HepG2 (cell line): ENCODE measurements at regions not wholly inside any gene's neighbourhood (a gene's known extent, or its start where the extent isn't known, plus 50 kb on each side); places are given as distances from the start of the nearest gene placed in this dataset.

ENCODE experiments used
- ATAC-seq: fragments of 200-7000 bp; cut with Tn5 transposase; 3 replicates; pipeline ENCODE4 v1.9.1; 2020; ENCODE audit warnings: mild to moderate bottlenecking, moderate library complexity
- BruUV-seq: library from RNA; stranded (reverse); fragments of 400-500 nt; replicated peaks from 2 replicates; lab custom pipeline; 2021; lab: Mats Ljungman, UMichigan
- CTCF ChIA-PET: fragments of 300-600 bp; formaldehyde crosslinking; extraction: SDS; loops from one replicate; lab custom pipeline; 2021; ENCODE audit warnings: low total read pairs, inconsistent platforms, low intra/inter-chr PET ratio; lab: Yijun Ruan, JAX
- POLR2A ChIA-PET: fragments of 350-600 bp; sonication (Branson Sonifier 250); formaldehyde crosslinking; loops from one replicate; lab custom pipeline; 2020; ENCODE audit warnings: antibody characterized with exemption, inconsistent platforms; lab: Yijun Ruan, JAX
- DNase-seq: peaks from one replicate; pipeline ENCODE4 v3.0.0-alpha.2; 2015; ENCODE audit warnings: low spot score
- FAIRE-seq: peaks from 3 replicates; lab custom pipeline; 2011; peaks lifted over from hg19 to GRCh38; lab: Jason Lieb, UNC
- H2AFZ ChIP-seq: one replicate; pipeline ENCODE4 v1.6.1; 2011; ENCODE audit warnings: low read length, inconsistent platforms
- H3K27ac ChIP-seq: fragments of 300-600 bp; 3 replicates; pipeline ENCODE4 v1.8.0; 2011; ENCODE audit warnings: mixed run types, mild to moderate bottlenecking, mixed read lengths, low read length, inconsistent platforms; ENCODE audit not compliant: insufficient read depth; ENCODE audit errors: extremely low read length
- H3K27me3 ChIP-seq, 2 experiments: fragments of 200-600 bp in 1 of 2; 2 replicates in 1 of 2; 3 replicates in 1 of 2; pipeline versions ENCODE4 v1.6.0 to v1.8.0; 2011; ENCODE audit warnings: low read length in 2 of 2, mild to moderate bottlenecking in 2 of 2, moderate library complexity in 2 of 2, inconsistent platforms in 1 of 2; ENCODE audit not compliant: insufficient read depth in 2 of 2, control insufficient read depth in 1 of 2
- H3K36me3 ChIP-seq, 2 experiments: fragments of 200-600 bp in 1 of 2; replicated peaks in 1 of 2; 2 replicates in 1 of 2; 3 replicates in 1 of 2; pipeline versions ENCODE4 v1.5.1 to v1.8.0; 2011; ENCODE audit warnings: low read length in 2 of 2, inconsistent platforms in 1 of 2; ENCODE audit not compliant: insufficient read depth in 2 of 2, control insufficient read depth in 1 of 2
- H3K4me1 ChIP-seq: 2 replicates; pipeline ENCODE4 v1.5.1; 2012; ENCODE audit warnings: low read length, inconsistent platforms; ENCODE audit not compliant: insufficient read depth
- H3K4me2 ChIP-seq: 2 replicates; pipeline ENCODE4 v1.6.0; 2011; ENCODE audit warnings: low read depth, low read length, inconsistent platforms
- H3K4me3 ChIP-seq, 3 experiments: fragments of 200-600 bp in 1 of 3; sonication (generic), shearing (Covaris generic) in 1 of 3; replicated peaks in 1 of 3; 2 replicates each; pipeline ENCODE4 v1.5.1; 2011 to 2016; ENCODE audit warnings: low read length in 3 of 3, inconsistent platforms in 2 of 3, low read depth in 2 of 3, mild to moderate bottlenecking in 2 of 3, control low read depth in 1 of 3, mixed read lengths in 1 of 3; ENCODE audit not compliant: insufficient read depth in 1 of 3
- H3K79me2 ChIP-seq: one replicate; pipeline ENCODE4 v1.6.1; 2011; ENCODE audit warnings: low read length, inconsistent platforms; ENCODE audit not compliant: insufficient read depth
- H3K9ac ChIP-seq: 2 replicates; pipeline ENCODE4 v1.6.0; 2011; ENCODE audit warnings: mild to moderate bottlenecking, low read depth, low read length, inconsistent platforms; ENCODE audit not compliant: insufficient read depth
- H3K9me3 ChIP-seq: 2 replicates; pipeline ENCODE4 v1.5.1; 2012; ENCODE audit warnings: mild to moderate bottlenecking, low read length
- H4K20me1 ChIP-seq: 2 replicates; pipeline ENCODE4 v1.6.0; 2011; ENCODE audit warnings: inconsistent platforms, mild to moderate bottlenecking, low read length, moderate library complexity; ENCODE audit not compliant: insufficient read depth
- AFF4 ChIP-seq: sonication (generic); formaldehyde crosslinking; IDR thresholded peaks from 2 replicates; pipeline ENCODE4 v1.4.0; 2020; ENCODE audit warnings: missing genetic modification reagents
- ATF7-NPFF ChIP-seq: sonication (generic); formaldehyde crosslinking; IDR thresholded peaks from 2 replicates; pipeline ENCODE4 v1.8.1; 2023; ENCODE audit warnings: mild to moderate bottlenecking, low read depth, missing genetic modification reagents, moderate library complexity
- CREB1 ChIP-seq, 2 experiments: fragments of 450-650 bp in 1 of 2; IDR thresholded peaks; 2 replicates each; pipeline ENCODE4 v1.6.1; 2016 to 2017; ENCODE audit warnings: control low read depth in 1 of 2, mild to moderate bottlenecking in 1 of 2, missing compliant biosample characterization in 1 of 2, missing genetic modification characterization in 1 of 2
- KAT2B ChIP-seq: fragments of 150-350 bp; IDR thresholded peaks from 2 replicates; pipeline ENCODE4 v1.6.1; 2014; ENCODE audit warnings: low read depth, low read length, borderline replicate concordance
- KLF9 ChIP-seq: IDR thresholded peaks from 2 replicates; pipeline ENCODE4 v1.6.1; 2016; ENCODE audit warnings: low read depth
- NFYC ChIP-seq: IDR thresholded peaks from 2 replicates; pipeline ENCODE4 v1.6.1; 2016; ENCODE audit warnings: missing genetic modification reagents, missing compliant biosample characterization
- SMAD1 ChIP-seq: sonication (generic); formaldehyde crosslinking; IDR thresholded peaks from 2 replicates; pipeline ENCODE4 v1.4.0; 2020; ENCODE audit warnings: missing genetic modification reagents, low read depth, mild to moderate bottlenecking, borderline replicate concordance
- SRSF4 ChIP-seq: fragments of 200-400 bp; formaldehyde crosslinking; IDR thresholded peaks from one replicate; pipeline ENCODE4 v1.6.1; 2018; ENCODE audit warnings: mild to moderate bottlenecking, low read depth, low read length, moderate library complexity; ENCODE audit not compliant: poor library complexity, severe bottlenecking
- SYNCRIP ChIP-seq: fragments of 200-400 bp; formaldehyde crosslinking; IDR thresholded peaks from 2 replicates; pipeline ENCODE4 v1.6.1; 2018; ENCODE audit warnings: mild to moderate bottlenecking, low read depth, low read length; ENCODE audit not compliant: insufficient read depth
- ZNF558 ChIP-seq: sonication (generic); formaldehyde crosslinking; IDR thresholded peaks from 2 replicates; pipeline ENCODE4 v1.9.0; 2022; ENCODE audit warnings: mild to moderate bottlenecking, missing genetic modification reagents, borderline replicate concordance
- ZNF678 ChIP-seq: sonication (generic); formaldehyde crosslinking; IDR thresholded peaks from 2 replicates; pipeline ENCODE4 v1.4.0; 2020; ENCODE audit warnings: mild to moderate bottlenecking, missing genetic modification reagents
- ZSCAN31 ChIP-seq: sonication (generic); formaldehyde crosslinking; IDR thresholded peaks from 2 replicates; pipeline ENCODE4 v1.5.0; 2020; ENCODE audit warnings: low read depth, mild to moderate bottlenecking, missing genetic modification reagents
- WGBS: methylation state at CpG from one replicate; pipeline ENCODE4 v1.1.6; 2017; ENCODE audit warnings: low lambda C conversion rate; 5-methylcytosine and 5-hydroxymethylcytosine counted together
- in situ Hi-C: cut with HindIII; loops from 2 replicates; pipeline ENCODE4 v1.10.0; 2017; ENCODE audit warnings: low pct_unique_long_range_greater_than_20kb; ENCODE audit not compliant: extremely low pct_ligation_motif_present
- intact Hi-C: fragments of 100-400 bp; cut with micrococcal nuclease; formaldehyde crosslinking; loops from one replicate; pipeline ENCODE4 v1.10.0; 2022; ENCODE audit not compliant: unreplicated experiment

- no peak for TF ChIP-seq ZNF558 (CRISPR knock-in tag)
- TF ChIP-seq KLF9 (CRISPR knock-in tag) = no peak
- TF ChIP-seq KAT2B = no peak
- no peak for TF ChIP-seq AFF4 (CRISPR knock-in tag)
- WGBS = 40% methylated on average over 2 of the region's 2 CpGs
Observed at GRCh38 chr7:42994096-42994495, 61.9 kb downstream of the MRPL32 start.

GRCh38 chr7:42997611-42998010, 65.4 kb downstream of the MRPL32 start:
- FAIRE-seq = no peak
- CTCF ChIA-PET = no interaction called here
- H3K9me3 ChIP-seq = no peaks in the 10 kb centered on the region
- no peak overlapping the region for H3K4me3 ChIP-seq
- no peak overlapping the region for H3K4me2 ChIP-seq
- WGBS = 34% methylated on average over 3 of the region's 3 CpGs
- no peaks in the 10 kb centered on the region for H3K36me3 ChIP-seq
- H3K9ac ChIP-seq = no peak overlapping the region
- H4K20me1 ChIP-seq = no peaks in the 10 kb centered on the region
- in situ Hi-C loops = no loop called here
- no peaks in the 10 kb centered on the region for H3K79me2 ChIP-seq
- H2AFZ ChIP-seq = no peak overlapping the region
- DNase-seq = no peak
- no peak for ATAC-seq
- intact Hi-C loops = no loop called here
- POLR2A ChIA-PET = no interaction called here
- no peaks in the 10 kb centered on the region for H3K27me3 ChIP-seq
- no peak overlapping the region for H3K27ac ChIP-seq
- no peak for TF ChIP-seq SMAD1
- TF ChIP-seq CREB1 (IDR thresholded peaks at IDR 0.05) = no peak
- no peak for TF ChIP-seq CREB1 (CRISPR knock-in tag; IDR thresholded peaks at IDR 0.05)
- TF ChIP-seq ZSCAN31 = no peak
- TF ChIP-seq ATF7-NPFF (CRISPR knock-in tag) = no peak
- TF ChIP-seq SYNCRIP = no peak
- TF ChIP-seq SRSF4 = no peak
- no peak for TF ChIP-seq ZNF678 (CRISPR knock-in tag)
- TF ChIP-seq NFYC (CRISPR knock-in tag) = no peak
- H3K4me1 ChIP-seq = no peaks in the 10 kb centered on the region
- BruUV-seq = no TSS peak

More at GRCh38 chr7:42994096-42994495, 61.9 kb downstream of the MRPL32 start:
- Histone ChIP-seq H3K9ac (no peak overlapping the region), H3K27me3 (peaks cover 0 to 3% of the 10 kb centered on the region in 2 experiments; a peak in 1 of 5 replicates), H3K4me3 (no peak overlapping the region), H3K27ac (no peak overlapping the region), H3K79me2 (no peaks in the 10 kb centered on the region), H3K4me1 (no peaks in the 10 kb centered on the region), H3K9me3 (no peaks in the 10 kb centered on the region), H3K4me2 (no peak overlapping the region), H4K20me1 (no peaks in the 10 kb centered on the region), H2AFZ (no peak overlapping the region), H3K36me3 (no peaks in the 10 kb centered on the region)
- no peak for FAIRE-seq
- POLR2A ChIA-PET = no interaction called here
- CTCF ChIA-PET = no interaction called here
- DNase-seq = no peak
- BruUV-seq = no TSS peak
- no peak for ATAC-seq
- intact Hi-C loops (no loop called here), in situ Hi-C loops (no loop called here)
